H1 (cell line): ENCODE measurements at regions not wholly inside any gene's neighbourhood (a gene's known extent, or its start where the extent isn't known, plus 50 kb on each side); places are given as distances from the start of the nearest gene placed in this dataset.

Source experiments
- SIX5 ChIP-seq: IDR thresholded peaks from 2 replicates; pipeline ENCODE4 v1.6.1; 2011; ENCODE audit warnings: mild to moderate bottlenecking, low read depth, low read length
- SP2 ChIP-seq: IDR thresholded peaks from 2 replicates; pipeline ENCODE4 v1.6.1; 2012; ENCODE audit warnings: mild to moderate bottlenecking, low read length, inconsistent platforms
- TAF1 ChIP-seq: IDR thresholded peaks from 2 replicates; pipeline ENCODE4 v1.6.1; 2011; ENCODE audit warnings: mild to moderate bottlenecking, low read depth, low read length
- ZNF274 ChIP-seq: IDR thresholded peaks from 2 replicates; pipeline ENCODE4 v1.7.0; 2012; ENCODE audit warnings: low read length, borderline replicate concordance; ENCODE audit errors: extremely low read depth
- TF ChIP-seq, protein P1 (sequence below): IDR thresholded peaks from 2 replicates; pipeline ENCODE4 v1.6.1; 2011; ENCODE audit warnings: low read length, improper control_type of control experiment

DNA sequence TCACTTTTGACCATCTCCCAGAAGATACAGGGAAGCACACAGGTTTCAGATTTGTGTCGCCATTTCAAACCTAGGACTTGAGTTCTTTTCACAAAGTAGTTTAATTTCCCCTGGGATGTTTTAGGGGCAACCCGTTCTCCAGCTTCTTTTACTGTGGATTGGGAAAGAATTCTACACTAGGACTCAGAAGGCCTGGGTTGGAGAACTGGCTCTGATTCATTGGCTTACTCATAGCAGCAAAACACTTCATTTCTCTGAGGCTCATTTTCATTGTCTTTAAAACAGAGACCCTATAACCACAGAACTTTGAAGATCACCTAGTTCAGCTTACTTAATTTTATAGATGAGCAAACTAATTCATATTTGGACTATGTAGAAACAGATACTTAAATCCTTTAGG lies 175.9 kb upstream of the SALL1 start (continued):
- TF ChIP-seq SP2: no peak
- no peak for TF ChIP-seq ZNF274
- TF ChIP-seq, protein P1, sequence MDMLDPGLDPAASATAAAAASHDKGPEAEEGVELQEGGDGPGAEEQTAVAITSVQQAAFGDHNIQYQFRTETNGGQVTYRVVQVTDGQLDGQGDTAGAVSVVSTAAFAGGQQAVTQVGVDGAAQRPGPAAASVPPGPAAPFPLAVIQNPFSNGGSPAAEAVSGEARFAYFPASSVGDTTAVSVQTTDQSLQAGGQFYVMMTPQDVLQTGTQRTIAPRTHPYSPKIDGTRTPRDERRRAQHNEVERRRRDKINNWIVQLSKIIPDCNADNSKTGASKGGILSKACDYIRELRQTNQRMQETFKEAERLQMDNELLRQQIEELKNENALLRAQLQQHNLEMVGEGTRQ: no peak
- no peak for TF ChIP-seq TAF1
- TF ChIP-seq SIX5: no peak
- TF ChIP-seq, all 59 proteins: peak for 0
